C1 segment of cervical spinal cord (tissue), 14 donors: ENCODE measurements at regions not wholly inside any gene's neighbourhood (a gene's known extent, or its start where the extent isn't known, plus 50 kb on each side); places are given as distances from the start of the nearest gene placed in this dataset.
"Not testable (repeated sequence)": the region's sequence is repeated elsewhere in the genome, so short reads cannot be mapped to it uniquely, and the experiment has no call there.

Experiments
- DNase-seq, 14 donors: peaks; one replicate each; lab custom pipeline; 2025; lab: John Stamatoyannopoulos, UW

DNA sequence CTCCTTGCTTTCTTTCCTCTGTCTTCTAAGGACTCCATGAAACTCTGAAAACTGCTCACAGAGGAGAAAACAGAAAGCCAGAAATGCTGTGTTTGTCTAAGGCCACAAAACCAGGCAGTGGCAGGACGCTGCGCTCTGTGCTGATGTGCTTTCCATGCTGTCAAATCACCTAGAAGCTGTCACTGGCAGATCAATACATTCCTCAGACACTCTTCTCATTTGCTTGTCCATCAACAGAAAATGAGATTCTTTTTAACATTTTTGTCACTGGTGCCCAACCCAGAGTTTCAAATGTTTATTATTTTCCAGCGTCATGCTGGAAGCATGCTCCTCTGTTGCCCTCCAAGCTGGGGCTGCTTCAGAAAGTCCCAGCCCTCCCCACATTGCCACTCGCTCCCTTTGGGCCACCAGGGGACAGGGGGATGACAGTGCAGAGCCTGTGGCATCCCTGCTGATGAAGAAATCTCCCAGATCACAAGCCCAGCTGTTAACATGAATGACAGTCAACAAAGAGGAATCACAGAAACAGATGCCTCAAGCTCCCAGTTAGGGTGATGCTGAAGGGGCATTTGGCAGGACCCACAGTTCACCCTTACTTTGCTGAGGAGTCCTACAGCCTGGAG is 117.5 kb upstream of the MEIS1 start:
- no peak for DNase-seq

DNA sequence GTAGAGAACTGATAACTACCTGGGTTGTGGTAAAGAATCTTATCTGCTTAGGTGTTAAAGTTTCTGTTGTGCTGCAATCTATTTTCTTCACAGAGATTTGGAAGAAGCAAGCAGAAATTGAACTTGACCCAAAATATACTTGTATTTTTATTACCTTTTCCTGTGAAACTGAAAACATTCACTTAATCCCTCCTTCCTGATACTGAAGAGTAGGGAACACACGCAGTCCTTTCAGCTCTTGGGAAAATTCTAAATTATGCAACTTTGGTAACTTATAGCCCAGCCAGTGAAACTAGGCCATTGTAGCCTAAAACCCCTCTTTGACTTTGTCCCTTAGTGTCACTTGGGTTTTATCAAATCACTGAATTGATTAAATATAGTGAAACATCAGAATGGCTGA is 128.4 kb upstream of the MEIS1 start:
- no peak for DNase-seq

DNA sequence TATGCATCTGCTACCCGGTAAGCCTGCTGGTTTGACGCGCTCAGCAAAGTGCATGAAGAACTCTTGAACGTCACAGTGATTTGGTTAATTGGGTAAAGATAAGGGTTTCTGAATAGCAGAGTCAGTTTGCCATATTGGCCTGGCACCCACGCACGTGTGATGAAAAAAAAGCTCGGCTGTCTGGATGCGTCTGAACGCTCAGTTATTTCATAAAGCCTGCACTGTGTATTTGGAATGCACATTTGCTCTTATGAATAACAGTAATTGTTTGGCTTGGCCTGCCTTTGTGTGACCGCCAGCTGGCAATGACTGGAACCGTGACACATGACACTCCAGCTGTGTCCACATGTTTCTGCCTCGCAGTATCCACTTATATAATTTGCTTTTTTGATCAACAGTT is 129.2 kb upstream of the MEIS1 start:
- DNase-seq: peak in 11 of 14 donors; percentile 16 to 66 (median 32)

- DNase-seq: no peak
Measured at GRCh38 chr2:66303471-66303870, 131.5 kb upstream of the MEIS1 start.

DNA sequence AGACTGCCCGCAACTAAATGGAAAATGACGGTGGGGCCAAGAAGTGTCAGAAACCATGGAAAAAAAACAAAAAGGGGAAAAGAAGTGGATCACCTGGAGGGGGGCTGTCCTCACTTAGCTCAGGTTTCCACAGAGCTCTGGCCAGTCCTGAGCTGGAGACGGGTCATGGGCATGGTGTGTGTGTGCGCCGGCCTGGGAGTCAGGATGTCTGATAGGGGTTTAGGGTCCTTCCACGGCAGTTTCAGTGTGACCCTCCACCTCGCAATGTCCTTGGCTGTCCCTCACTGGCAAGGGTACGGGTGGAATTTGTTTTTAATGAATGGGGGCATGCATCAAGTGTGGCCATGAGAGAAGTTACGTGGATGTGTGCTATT is 133.2 kb upstream of the MEIS1 start:
- DNase-seq: no peak

GRCh38 chr2:66301022-66301766 is 133.7 kb upstream of the MEIS1 start:
- DNase-seq: no peak

- no peak for DNase-seq
Measured at GRCh38 chr2:66283787-66284186, 151.1 kb upstream of the MEIS1 start.

DNA sequence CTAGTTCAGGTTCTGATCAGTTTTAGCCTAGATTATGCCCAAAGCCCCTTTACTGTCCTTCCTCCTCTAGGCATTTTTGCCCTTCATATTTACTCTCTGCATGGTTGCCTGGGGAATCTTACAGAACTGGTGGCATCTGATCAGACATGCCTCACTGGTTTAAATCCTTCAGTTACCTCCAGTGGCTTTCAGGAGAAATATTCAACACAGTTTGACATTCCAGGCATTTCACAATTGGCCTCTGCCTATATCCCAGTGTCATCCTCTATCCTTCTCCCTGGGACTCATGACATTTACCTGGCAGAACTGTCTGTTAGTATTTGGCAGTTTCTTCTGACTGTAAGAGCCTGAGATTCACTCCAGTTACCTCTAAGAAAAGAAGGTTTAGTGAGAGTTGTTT is 152.9 kb upstream of the MEIS1 start:
- no peak for DNase-seq

DNA sequence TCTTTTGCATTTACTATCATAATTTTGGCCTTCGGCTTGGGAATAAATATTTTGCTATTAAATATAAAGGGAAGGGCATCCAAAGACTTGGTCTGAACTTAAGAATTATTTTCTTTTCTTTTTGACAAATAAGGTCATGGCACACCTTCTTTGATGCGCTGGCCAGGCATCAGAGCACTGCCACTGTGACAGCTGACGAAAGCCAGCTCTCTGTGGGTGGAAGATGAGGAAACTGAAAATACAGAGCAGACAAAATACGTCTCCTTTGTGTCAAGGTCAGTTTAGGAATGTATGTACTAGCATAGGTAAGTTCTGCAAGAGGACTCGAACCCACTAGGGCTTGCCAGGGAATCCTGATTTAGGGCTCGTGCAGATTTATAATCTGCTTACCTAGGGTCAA is 155.9 kb upstream of the MEIS1 start:
- no peak for DNase-seq

DNA sequence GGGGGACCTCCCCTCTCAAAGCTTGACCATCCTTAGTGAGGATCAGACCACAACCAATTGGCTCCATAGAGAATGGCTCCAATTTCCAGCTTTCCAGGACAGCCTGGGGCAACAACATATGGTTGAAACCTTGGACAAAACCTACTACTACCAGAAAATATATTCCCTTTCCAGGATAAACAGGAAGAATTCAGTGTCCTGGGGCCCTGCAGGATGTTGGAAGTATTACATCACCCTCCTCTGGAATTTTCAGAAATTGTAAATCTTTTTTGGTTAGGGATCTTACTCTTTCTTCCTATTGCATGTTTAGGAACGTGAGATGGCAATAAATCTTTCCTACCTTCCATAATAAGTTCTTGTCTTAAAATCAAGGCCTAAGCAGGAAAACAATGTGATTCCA is 158.9 kb upstream of the MEIS1 start:
- no peak for DNase-seq

- DNase-seq: no peak
Measured at GRCh38 chr2:66273933-66274490, 160.9 kb upstream of the MEIS1 start.

DNA sequence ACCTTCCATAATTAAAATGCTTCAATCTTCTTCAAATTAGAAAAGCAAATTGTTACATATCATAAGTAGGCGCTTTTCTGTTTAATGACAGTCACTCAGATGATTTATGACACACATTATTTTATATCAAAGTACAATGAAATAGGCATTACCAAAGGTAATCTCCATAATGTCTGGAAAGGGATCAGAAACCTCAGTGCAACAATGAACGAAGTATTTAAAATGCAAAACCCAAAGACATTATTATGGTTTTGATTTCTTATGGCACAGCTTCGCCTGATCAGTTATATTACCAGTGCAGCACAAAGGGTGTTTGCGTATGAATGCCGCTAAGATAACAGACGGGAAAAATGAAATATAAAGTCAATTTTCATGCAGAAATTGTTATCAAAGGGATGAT is 162.2 kb upstream of the MEIS1 start:
- no peak for DNase-seq

GRCh38 chr2:66271777-66272176 is 163.1 kb upstream of the MEIS1 start:
- DNase-seq: no peak

- no peak for DNase-seq
Measured at GRCh38 chr2:66270247-66270646, 164.7 kb upstream of the MEIS1 start.

DNA sequence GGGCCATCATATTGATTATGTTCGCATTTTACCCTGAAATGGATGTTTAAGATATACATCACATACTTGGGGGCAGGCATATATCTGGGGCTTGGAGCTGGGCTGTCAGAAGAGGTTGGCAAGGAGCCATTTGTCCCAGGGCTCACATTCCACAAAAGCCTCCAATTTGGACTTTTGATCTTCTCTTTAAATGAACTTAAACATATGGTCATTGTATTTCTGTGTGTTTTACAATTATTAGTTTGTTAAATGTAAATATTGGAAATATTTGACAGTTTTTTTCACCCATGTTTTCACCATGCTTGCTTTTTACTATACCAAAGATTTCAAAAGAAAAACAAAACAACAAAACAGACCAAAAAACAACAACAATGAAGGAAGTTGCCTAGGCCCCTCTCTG is 165.8 kb upstream of the MEIS1 start:
- no peak for DNase-seq

- no peak for DNase-seq
Measured at GRCh38 chr2:66268756-66269155, 166.2 kb upstream of the MEIS1 start.

- no peak for DNase-seq
Measured at GRCh38 chr2:66264354-66264753, 170.6 kb upstream of the MEIS1 start.

DNA sequence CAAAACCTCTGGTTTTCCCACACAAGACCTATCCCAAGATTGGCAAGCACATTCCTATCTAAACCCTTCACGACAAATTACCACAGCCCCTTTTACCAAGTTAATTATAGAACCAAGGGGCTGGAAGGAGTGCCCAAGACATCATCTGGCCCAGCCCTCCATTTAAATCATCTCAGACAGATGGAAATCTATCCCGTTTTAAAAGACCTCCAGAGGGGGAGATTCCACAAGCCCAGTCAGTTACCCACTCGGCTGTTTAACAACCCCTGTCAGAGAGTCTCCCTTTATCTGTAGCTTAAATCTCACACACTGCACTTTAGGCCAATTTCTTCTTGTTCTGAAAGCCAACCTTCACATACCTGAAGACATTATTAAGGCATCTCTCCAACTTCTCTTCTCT is 179.1 kb upstream of the MEIS1 start:
- no peak for DNase-seq

DNA sequence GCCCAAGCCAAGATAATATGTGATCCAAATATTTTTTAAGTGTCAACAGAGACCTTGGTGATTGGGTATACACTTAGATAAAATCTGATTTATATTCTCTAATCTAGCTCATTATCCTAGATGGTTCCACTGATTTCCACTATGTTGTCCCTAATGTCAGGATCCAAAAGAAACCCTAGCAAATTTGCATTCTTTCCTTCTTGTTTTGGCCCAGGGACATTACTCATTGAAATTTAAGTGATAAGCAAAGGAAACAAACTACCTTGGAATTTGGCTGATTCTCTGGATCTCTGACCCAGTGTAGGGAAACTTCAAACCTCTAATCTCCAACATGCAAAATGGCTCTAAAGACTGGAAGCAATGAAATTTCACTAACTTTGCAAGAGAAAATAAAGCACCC is 179.8 kb upstream of the MEIS1 start:
- no peak for DNase-seq

DNA sequence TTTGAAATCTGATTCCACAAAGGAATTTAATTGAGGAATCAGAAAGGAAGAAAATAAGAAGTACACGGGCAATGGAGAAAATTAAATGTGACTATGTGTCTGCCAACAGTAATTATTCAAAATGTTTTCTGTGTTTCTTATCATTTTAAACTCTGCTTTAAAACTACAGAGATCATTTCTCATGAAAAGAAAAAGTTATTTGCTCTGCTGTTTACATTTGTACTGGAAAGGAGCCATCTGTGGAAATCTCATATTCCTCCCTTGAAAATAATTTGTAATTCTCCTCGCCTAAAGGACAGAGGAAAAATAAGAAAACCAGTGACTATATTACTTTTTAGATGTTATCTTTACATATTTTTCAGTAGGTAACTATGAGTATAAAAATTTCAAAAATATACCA is 181.9 kb upstream of the MEIS1 start:
- DNase-seq: no peak

DNA sequence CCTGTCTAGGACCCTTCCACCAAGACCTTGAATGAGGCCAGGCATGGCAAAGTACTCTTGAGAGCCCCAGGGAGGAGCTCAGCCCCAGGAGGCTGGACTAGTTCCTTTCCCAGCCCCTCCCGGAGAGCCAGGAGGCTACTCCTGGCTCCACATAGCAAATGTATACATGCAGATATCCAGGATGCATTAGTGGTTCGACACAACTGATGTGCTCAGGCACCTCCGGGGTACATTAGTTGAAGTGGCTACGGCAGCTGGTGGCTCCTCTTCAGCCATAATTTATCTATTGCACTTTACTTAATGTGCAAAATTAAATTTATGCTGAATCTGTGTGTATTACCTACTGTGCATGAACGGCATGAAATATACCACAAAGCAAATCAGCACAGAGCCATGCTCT is 182.8 kb upstream of the MEIS1 start:
- DNase-seq: no peak

GRCh38 chr2:66251573-66251972 is 183.4 kb upstream of the MEIS1 start:
- DNase-seq: no peak

DNA sequence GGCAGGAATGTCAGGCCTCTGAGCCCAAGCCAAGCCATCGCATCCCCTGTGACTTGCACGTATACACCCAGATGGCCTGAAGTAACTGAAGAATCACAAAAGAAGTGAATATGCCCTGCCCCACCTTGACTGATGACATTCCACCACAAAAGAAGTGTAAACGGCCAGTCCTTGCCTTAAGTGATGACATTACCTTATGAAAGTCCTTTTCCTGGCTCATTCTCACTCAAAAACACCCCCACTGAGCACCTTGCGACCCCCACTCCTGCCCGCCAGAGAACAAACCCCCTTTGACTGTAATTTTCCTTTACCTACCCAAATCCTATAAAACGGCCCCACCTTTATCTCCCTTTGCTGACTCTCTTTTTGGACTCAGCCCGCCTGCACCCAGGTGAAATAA is 185.8 kb upstream of the MEIS1 start:
- not testable (repeated sequence) for DNase-seq
